Esophagus muscularis mucosa (tissue), 4 donors: ENCODE measurements at regions not wholly inside any gene's neighbourhood (a gene's known extent, or its start where the extent isn't known, plus 50 kb on each side); places are given as distances from the start of the nearest gene placed in this dataset.

ENCODE experiments used
- DNase-seq: peaks from one replicate; pipeline ENCODE4 v3.0.0-alpha.2; 2017; ENCODE audit errors: extremely low spot score
- H3K27ac ChIP-seq, 4 donors: fragments of 200-600 bp; sonication (generic); replicated peaks in 1 of 4; 1 replicate in 3 of 4; 2 replicates in 1 of 4; pipeline ENCODE4 v1.5.1; 2016 to 2019; ENCODE audit warnings: mild to moderate bottlenecking in 1 of 4
- H3K27me3 ChIP-seq, 4 donors: fragments of 200-600 bp; sonication (generic); one replicate each; pipeline versions ENCODE4 v1.5.1 to v1.6.0; 2016 to 2019
- H3K36me3 ChIP-seq, 4 donors: fragments of 200-600 bp; sonication (generic); one replicate each; pipeline ENCODE4 v1.5.1; 2016 to 2019
- H3K4me1 ChIP-seq, 4 donors: fragments of 200-600 bp; sonication (generic); one replicate each; pipeline ENCODE4 v1.5.1; 2016 to 2019
- H3K4me3 ChIP-seq, 4 donors: fragments of 200-600 bp; sonication (generic); 1 replicate in 2 of 4; 2 replicates in 2 of 4; pipeline ENCODE4 v1.5.1; 2016 to 2019; ENCODE audit warnings: mild to moderate bottlenecking in 4 of 4, moderate library complexity in 1 of 4
- H3K9me3 ChIP-seq, 4 donors: fragments of 200-600 bp; sonication (generic); 1 replicate in 3 of 4; 2 replicates in 1 of 4; pipeline ENCODE4 v1.5.1; 2016 to 2019
- EP300 ChIP-seq: sonication (generic); formaldehyde crosslinking; IDR thresholded peaks from one replicate; pipeline ENCODE4 v1.6.1; 2017; ENCODE audit warnings: antibody characterized with exemption
- POLR2A ChIP-seq: fragments of 450-650 bp; IDR thresholded peaks from one replicate; pipeline ENCODE4 v1.6.1; 2017; ENCODE audit warnings: antibody characterized with exemption, moderate library complexity, mild to moderate bottlenecking, low read depth
- POLR2AphosphoS5 ChIP-seq, 2 donors: sonication (generic); formaldehyde crosslinking; IDR thresholded peaks; one replicate each; pipeline ENCODE4 v1.6.1; 2017; ENCODE audit warnings: antibody characterized with exemption in 2 of 2
- WGBS: methylation state at CpG from one replicate; pipeline ENCODE4 v1.1.5; 2018; 5-methylcytosine and 5-hydroxymethylcytosine counted together
- intact Hi-C: fragments of 100-400 bp; cut with DNase I; formaldehyde crosslinking; loops from one replicate; pipeline ENCODE4 v1.15.1; 2023
- TF ChIP-seq, protein P1 (sequence below), 3 experiments: fragments of 200-600 bp in 2 of 3; fragments of 450-650 bp in 1 of 3; sonication (generic) in 2 of 3; IDR thresholded peaks; one replicate each; pipeline ENCODE4 v1.5.1; 2017 to 2019; ENCODE audit warnings: antibody characterized with exemption in 3 of 3, mild to moderate bottlenecking in 2 of 3, moderate library complexity in 1 of 3

DNA sequence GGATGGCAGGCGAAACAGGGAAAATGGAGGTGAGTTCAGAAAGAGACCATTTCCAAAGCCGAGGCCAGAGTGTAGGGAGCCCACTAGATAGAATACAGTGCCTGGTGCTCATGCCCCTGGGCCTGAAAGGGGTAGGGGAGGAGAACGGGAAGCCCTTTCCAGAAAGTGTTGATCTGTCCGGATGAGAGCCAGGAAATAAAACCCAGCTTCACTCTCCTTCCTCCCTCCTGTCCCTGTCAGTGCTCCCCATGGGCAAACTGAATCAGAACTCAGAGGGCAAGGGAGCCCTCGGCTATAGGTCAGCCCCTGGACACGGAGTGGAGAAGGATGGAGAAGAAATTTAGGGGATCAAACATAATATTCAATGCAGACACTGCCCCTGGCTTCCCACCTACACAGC lies 57.7 kb upstream of the RPL38 start:
- peak; percentile 82 for DNase-seq
- intact Hi-C loops: no loop called here
- peaks cover 0 to 36% (median 0%) of the 10 kb centered on the region in 4 donors for H3K27me3 ChIP-seq
- 65% methylated on average over 6 of the region's 6 CpGs for WGBS
- TF ChIP-seq POLR2AphosphoS5 (IDR thresholded peaks at IDR 0.05): no peak
- TF ChIP-seq, protein P1, sequence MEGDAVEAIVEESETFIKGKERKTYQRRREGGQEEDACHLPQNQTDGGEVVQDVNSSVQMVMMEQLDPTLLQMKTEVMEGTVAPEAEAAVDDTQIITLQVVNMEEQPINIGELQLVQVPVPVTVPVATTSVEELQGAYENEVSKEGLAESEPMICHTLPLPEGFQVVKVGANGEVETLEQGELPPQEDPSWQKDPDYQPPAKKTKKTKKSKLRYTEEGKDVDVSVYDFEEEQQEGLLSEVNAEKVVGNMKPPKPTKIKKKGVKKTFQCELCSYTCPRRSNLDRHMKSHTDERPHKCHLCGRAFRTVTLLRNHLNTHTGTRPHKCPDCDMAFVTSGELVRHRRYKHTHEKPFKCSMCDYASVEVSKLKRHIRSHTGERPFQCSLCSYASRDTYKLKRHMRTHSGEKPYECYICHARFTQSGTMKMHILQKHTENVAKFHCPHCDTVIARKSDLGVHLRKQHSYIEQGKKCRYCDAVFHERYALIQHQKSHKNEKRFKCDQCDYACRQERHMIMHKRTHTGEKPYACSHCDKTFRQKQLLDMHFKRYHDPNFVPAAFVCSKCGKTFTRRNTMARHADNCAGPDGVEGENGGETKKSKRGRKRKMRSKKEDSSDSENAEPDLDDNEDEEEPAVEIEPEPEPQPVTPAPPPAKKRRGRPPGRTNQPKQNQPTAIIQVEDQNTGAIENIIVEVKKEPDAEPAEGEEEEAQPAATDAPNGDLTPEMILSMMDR (IDR thresholded peaks at IDR 0.05): no peak
- no peak for TF ChIP-seq POLR2A
- TF ChIP-seq EP300: no peak
- no peaks in the 10 kb centered on the region for H3K4me1 ChIP-seq
- no peaks in the 10 kb centered on the region for H3K36me3 ChIP-seq
- H3K4me3 ChIP-seq: no peak overlapping the region
- no peak overlapping the region for H3K27ac ChIP-seq
- H3K9me3 ChIP-seq: peaks cover 0 to 28% (median 17%) of the 10 kb centered on the region in 4 donors

DNA sequence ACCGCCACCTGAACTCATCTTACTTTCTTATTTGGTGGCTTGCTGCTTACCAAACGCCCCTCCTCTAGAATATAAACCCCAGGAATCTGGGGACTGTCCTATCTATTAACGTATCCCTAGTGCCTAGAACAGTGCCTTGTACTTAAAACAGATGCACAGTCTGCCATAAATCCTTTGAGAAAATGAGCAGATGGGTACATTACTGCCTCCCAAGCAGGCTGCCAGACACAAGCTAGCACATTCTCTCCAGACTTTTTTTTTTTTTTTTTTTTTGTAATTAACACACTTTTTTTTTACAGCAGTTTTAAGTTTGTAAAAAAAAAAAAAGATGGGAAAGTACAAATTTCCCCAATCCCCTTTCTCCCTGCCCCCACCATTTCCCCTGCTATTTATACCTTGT lies 57.3 kb upstream of the RPL38 start:
- H3K9me3 ChIP-seq: peaks cover 0 to 26% (median 14%) of the 10 kb centered on the region in 4 donors
- intact Hi-C loops: no loop called here
- 78% methylated on average over 3 of the region's 3 CpGs for WGBS
- TF ChIP-seq, protein P1 (IDR thresholded peaks at IDR 0.05): no peak
- no peak overlapping the region for H3K27ac ChIP-seq
- no peaks in the 10 kb centered on the region for H3K4me1 ChIP-seq
- no peak overlapping the region for H3K4me3 ChIP-seq
- peaks cover 0 to 38% (median 0%) of the 10 kb centered on the region in 4 donors for H3K27me3 ChIP-seq
- no peaks in the 10 kb centered on the region for H3K36me3 ChIP-seq
- no peak for DNase-seq

DNA sequence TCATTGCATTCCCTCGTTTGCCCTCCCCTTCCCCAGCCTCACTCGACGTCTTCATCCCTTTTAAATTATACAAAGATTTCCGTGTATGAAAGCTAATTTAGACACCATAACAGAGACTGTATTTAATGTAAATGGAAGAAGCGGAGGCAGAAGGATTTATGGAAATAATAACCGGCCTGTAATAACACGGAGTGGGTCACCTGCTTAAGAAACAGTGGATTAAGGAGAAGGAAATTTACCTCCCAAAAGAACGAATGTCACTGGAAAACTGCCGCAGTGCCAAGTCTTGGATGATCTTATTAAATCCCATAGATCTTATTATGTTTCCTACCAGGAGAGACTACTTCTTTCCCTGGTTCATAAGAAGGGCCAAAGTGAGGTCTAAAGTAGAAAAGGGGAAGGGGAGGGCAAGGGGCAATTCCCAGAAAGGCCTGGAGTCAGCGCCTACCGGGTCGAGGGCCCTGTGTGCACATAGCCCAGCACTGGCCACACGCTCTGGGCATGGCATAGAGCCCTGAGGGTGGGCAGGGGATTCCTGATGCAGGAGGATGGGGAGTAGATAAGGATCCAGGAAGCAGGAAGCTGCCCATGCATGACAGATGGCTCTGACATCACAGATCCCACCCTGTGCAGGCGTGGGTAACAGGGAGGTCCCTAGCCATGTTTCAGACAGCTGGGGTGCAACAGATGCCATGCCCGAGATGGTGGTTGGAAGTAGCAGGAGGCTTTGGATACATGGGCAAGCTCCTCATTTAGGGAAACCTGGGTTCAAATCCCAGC lies 56.2 kb upstream of the RPL38 start:
- H3K4me3 ChIP-seq: no peak overlapping the region
- no peaks in the 10 kb centered on the region for H3K36me3 ChIP-seq
- H3K27ac ChIP-seq: no peak overlapping the region
- no peaks in the 10 kb centered on the region for H3K4me1 ChIP-seq
- intact Hi-C loops: no loop called here
- peaks cover 0 to 18% (median 9%) of the 10 kb centered on the region in 4 donors for H3K9me3 ChIP-seq
- peak; percentile 64 for DNase-seq
- TF ChIP-seq POLR2AphosphoS5 (IDR thresholded peaks at IDR 0.05) (no peak), EP300 (no peak), POLR2A (no peak)
- TF ChIP-seq, protein P1 (IDR thresholded peaks at IDR 0.05): no peak
- peaks cover 0 to 41% (median 0%) of the 10 kb centered on the region in 4 donors for H3K27me3 ChIP-seq
- 65% methylated on average over 15 of the region's 15 CpGs for WGBS

DNA sequence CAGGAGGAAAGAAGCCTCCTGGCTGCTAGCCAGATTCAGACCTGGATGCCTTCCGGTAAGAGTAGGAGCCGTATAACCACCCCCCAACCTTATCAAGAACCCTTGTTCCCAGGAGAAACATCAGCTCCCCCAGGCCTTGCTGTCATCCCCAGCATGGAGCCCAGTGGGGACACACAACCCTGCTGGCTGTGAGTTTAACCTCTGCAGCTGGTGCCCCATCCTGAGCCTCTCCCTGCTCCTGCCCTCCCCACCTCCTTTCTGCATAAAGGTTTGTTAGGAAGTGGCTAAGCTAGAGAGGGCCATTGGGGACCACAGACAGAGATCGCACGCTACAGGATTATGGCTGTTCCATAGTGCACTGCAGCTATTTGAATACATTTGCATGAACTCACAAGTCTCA lies 55.5 kb upstream of the RPL38 start:
- 83% methylated on average over 4 of the region's 4 CpGs for WGBS
- Histone ChIP-seq H3K9me3 (peaks cover 0 to 10% (median 6%) of the 10 kb centered on the region in 4 donors), H3K4me3 (no peak overlapping the region), H3K27me3 (peaks cover 0 to 41% (median 0%) of the 10 kb centered on the region in 4 donors), H3K27ac (no peak overlapping the region), H3K4me1 (peaks cover 0 to 3% (median 0%) of the 10 kb centered on the region in 4 donors), H3K36me3 (no peaks in the 10 kb centered on the region)
- intact Hi-C loops: no loop called here
- TF ChIP-seq EP300: no peak
- TF ChIP-seq POLR2AphosphoS5 (IDR thresholded peaks at IDR 0.05): no peak
- TF ChIP-seq, protein P1 (IDR thresholded peaks at IDR 0.05): no peak
- TF ChIP-seq POLR2A: no peak
- peak; percentile 62 for DNase-seq

DNA sequence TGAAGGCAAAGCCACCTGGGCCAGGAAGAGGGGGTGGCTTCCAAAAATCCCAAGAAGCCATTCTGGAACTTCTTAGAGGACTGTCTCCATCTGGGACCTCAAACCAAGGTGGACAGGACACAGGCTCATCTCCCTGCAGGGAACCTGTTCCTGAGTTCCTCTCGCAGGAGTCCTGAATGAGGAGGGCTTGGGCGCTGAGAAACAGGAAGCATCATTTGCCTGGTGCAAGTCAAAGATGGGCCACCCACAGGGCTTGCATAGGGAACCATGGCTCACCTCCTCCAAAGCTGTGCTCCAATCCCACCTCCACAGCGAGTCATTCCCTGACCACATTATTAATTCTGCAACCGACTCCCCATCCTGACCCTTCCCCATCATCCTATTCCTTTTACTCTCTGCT lies 55.0 kb upstream of the RPL38 start:
- Histone ChIP-seq H3K27ac (no peak overlapping the region), H3K36me3 (no peaks in the 10 kb centered on the region), H3K9me3 (peaks cover 0 to 6% (median 4%) of the 10 kb centered on the region in 4 donors), H3K27me3 (peaks cover 0 to 41% (median 0%) of the 10 kb centered on the region in 4 donors), H3K4me1 (peaks cover 0 to 6% (median 0%) of the 10 kb centered on the region in 4 donors), H3K4me3 (no peak overlapping the region)
- 85% methylated on average over 4 of the region's 4 CpGs for WGBS
- peak; percentile 53 for DNase-seq
- TF ChIP-seq POLR2A (no peak), EP300 (no peak), POLR2AphosphoS5 (IDR thresholded peaks at IDR 0.05) (no peak)
- TF ChIP-seq, protein P1 (IDR thresholded peaks at IDR 0.05): no peak
- intact Hi-C loops: no loop called here
